ENCODE measurements at regions not wholly inside any gene's neighbourhood (a gene's known extent, or its start where the extent isn't known, plus 50 kb on each side); places are given as distances from the start of the nearest gene placed in this dataset.
A peak's percentile ranks its signal among the peaks of the same experiment; 100 is the strongest.

DNA sequence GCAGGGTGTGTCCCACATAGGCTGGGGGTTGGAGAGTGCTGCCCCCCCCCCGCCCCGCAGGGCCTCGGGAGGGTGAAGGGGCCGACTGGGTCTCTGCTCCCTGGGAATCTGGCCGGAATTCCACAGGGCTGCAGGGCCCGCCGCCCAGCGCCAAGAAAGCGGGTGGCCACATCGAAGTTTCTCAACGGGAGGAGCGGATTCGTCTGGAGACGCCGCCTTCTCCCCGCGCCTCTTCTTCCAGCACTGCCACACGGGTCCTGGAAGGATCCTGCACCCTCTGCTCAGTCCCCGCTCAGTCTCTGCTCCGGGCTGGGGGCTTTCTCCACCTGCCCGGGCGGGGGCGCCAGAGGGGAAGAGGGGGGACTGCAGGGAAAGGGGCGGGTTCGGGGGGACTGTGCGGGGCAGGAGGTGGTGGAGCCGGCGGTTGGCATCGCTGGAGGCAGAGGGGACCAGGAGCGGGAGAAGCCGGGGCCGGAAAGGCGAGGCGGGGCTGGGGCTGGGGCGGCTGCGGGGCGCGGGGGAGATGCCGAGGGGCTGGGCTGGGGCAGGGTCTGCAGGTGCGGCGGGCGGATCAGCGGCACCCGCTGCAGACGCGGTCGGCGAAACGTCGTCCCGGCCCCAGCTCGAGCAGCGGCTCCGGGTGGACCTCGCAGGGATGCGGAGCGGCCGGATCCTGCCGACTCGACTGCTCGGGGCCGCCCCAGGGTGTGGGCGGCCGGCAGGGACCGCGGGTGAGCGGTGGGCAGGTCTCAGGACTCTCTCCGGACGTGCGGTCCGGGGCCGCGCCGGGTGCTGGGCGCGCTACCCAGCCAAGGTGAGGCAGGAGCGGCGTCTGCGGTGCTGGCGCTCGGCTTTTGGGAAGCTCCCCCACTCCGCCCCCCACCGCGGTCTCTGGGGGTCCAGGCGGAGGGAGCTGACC is 811.4 kb upstream of the TMEM132C start:
- Histone ChIP-seq H3K4me2 (ENCODE audit: insufficient read depth in 1 of 2, low read depth in 2 of 2, low read length in 2 of 2) (peak overlapping the region; percentile 65 to 84), H2BK5ac (ENCODE audit: low read depth, low read length) (no peak overlapping the region), H2BK120ac (replicated peaks; ENCODE audit: low read depth, low read length) (no peak overlapping the region), H2BK20ac (ENCODE audit: low read length) (no peak overlapping the region), H3K56ac (replicated peaks; ENCODE audit: insufficient read length, low read depth, low read length) (no peak overlapping the region), H3K23me2 (ENCODE audit: low read depth, low read length) (peaks cover 4% of the 10 kb centered on the region; the same call in 1 of the 2 replicates), H4K8ac (ENCODE audit: extremely low read depth, insufficient read depth, low read length) (peak overlapping the region; percentile 89; the same call in 1 of the 2 replicates), H3K9me3 (ENCODE audit: insufficient read depth in 2 of 2, low read depth in 1 of 2, low read length in 1 of 2) (no peaks in the 10 kb centered on the region), H3K4ac (replicated peaks; ENCODE audit: insufficient read length, low read depth, low read length) (no peak overlapping the region), H3K27ac (ENCODE audit: low read depth, low read length) (no peak overlapping the region), H3K79me2 (ENCODE audit: control insufficient read depth in 1 of 2, insufficient read depth in 2 of 2, low read length in 2 of 2) (no peaks in the 10 kb centered on the region), H2AFZ (ENCODE audit: low read length) (peak overlapping the region; percentile 56; the same call in 1 of the 2 replicates), H3K14ac (ENCODE audit: insufficient read length) (no peak overlapping the region), H2BK15ac (ENCODE audit: low read length) (no peak overlapping the region), H2BK12ac (ENCODE audit: low read depth, low read length) (no peak overlapping the region), H3K23ac (ENCODE audit: insufficient read length) (no peak overlapping the region), H2AK5ac (ENCODE audit: low read depth, low read length) (no peak overlapping the region), H3K79me1 (ENCODE audit: low read depth, low read length) (no peaks in the 10 kb centered on the region), H3K36me3 (ENCODE audit: control insufficient read depth in 2 of 4, insufficient read depth in 4 of 4, low read length in 3 of 4) (no peaks in the 10 kb centered on the region), H3K18ac (ENCODE audit: extremely low read depth, low read length) (no peak overlapping the region; the same call in 1 of the 2 replicates), H3K9ac (replicated peaks in 1 of 4; ENCODE audit: extremely low read depth in 1 of 4, low read depth in 3 of 4, low read length in 3 of 4) (no peak overlapping the region; a peak in 1 of 7 replicates), H3K4me1 (replicated peaks in 1 of 4; ENCODE audit: control insufficient read depth in 3 of 4, insufficient read depth in 4 of 4, low read length in 3 of 4) (peaks cover 0 to 5% (median 0%) of the 10 kb centered on the region in 4 experiments; a peak in 3 of 7 replicates), H3K27me3 (replicated peaks in 1 of 4; ENCODE audit: control insufficient read depth in 3 of 4, extremely low read depth in 1 of 4, insufficient read depth in 3 of 4, low read length in 3 of 4) (peaks cover 0 to 23% (median 16%) of the 10 kb centered on the region in 4 experiments; a peak in 6 of 7 replicates), H4K20me1 (replicated peaks in 1 of 2; ENCODE audit: control insufficient read depth in 1 of 2, insufficient read depth in 2 of 2, low read length in 2 of 2) (no peaks in the 10 kb centered on the region), H3K4me3 (ENCODE audit: extremely low read depth in 1 of 4, insufficient read depth in 2 of 4, low read depth in 3 of 4, low read length in 4 of 4) (peak overlapping the region; percentile 45 to 76 (median 56)), H4K91ac (replicated peaks; ENCODE audit: insufficient read length, low read length) (no peak overlapping the region), H4K5ac (ENCODE audit: insufficient read length, low read depth, low read length) (no peak overlapping the region)
- WGBS, 2 experiments (ENCODE audit: extremely low coverage in 1 of 2, insufficient coverage in 1 of 2, insufficient read length in 1 of 2, insufficient replicate concordance in 2 of 2, low coverage in 1 of 2, low lambda C conversion rate in 2 of 2, missing lambda C conversion rate in 1 of 2) = 3% methylated on average over 52 of the region's 85 CpGs; no CpG with 5 or more reads in 1 of the 2 experiments
- CTCF ChIA-PET (ENCODE audit: partially characterized antibody) = interaction anchor here (0.8 to 2.0 kb wide), 7 partner anchors 9 to 222 kb away, joined by 3 to 7 read pairs (median 3); no protein-coding TSS in a partner anchor
- DNase-seq (ENCODE audit: low read depth in 1 of 2, low spot score in 2 of 2) = peak in 1 of 2 experiments; percentile 90
- FAIRE-seq = no peak
- POLR2A ChIA-PET (ENCODE audit: partially characterized antibody) = interaction anchor here (0.6 to 1.5 kb wide), 2 partner anchors 59 to 139 kb away, joined by 3 to 4 read pairs; no protein-coding TSS in a partner anchor
- TF ChIP-seq TBP (IDR thresholded peaks at IDR 0.05; ENCODE audit: low read depth, low read length) = 0 out of 2 replicates have a peak, but pooled peaks have one; percentile 30
- 0 out of 4 replicates have a peak, but pooled peaks of 1 of the 2 experiments have one; percentile 55 for TF ChIP-seq HDAC2 (IDR thresholded peaks at IDR 0.05; ENCODE audit: borderline replicate concordance in 1 of 2, low read depth in 2 of 2, low read length in 2 of 2)
- no peak for TF ChIP-seq SIX5 (IDR thresholded peaks at IDR 0.05; ENCODE audit: low read depth, low read length)
- no peak for TF ChIP-seq CREB1 (IDR thresholded peaks at IDR 0.05)
- peak; percentile 15 for TF ChIP-seq ASH2L (IDR thresholded peaks at IDR 0.05; ENCODE audit: low read length)
- no peak for TF ChIP-seq EP300 (IDR thresholded peaks at IDR 0.05; ENCODE audit: borderline replicate concordance in 1 of 2, low read depth in 2 of 2, low read length in 2 of 2)
- no peak for TF ChIP-seq RXRA (IDR thresholded peaks at IDR 0.05; ENCODE audit: insufficient read depth, low read depth, low read length)
- TF ChIP-seq SUZ12 (IDR thresholded peaks at IDR 0.05; ENCODE audit: low read length) = no peak
- 0 out of 2 replicates have a peak, but pooled peaks have one; percentile 74 for TF ChIP-seq RBBP5 (IDR thresholded peaks at IDR 0.05; ENCODE audit: borderline replicate concordance, low read depth, low read length)
- peak; percentile 28 to 49; a peak in 3 of 4 replicates for TF ChIP-seq RAD21 (IDR thresholded peaks at IDR 0.05 in 1 of 2, conservative IDR thresholded peaks at IDR 0.05 in 1 of 2; ENCODE audit: low read depth in 2 of 2, low read length in 2 of 2)
